HCT116 (cell line): ENCODE measurements at regions not wholly inside any gene's neighbourhood (a gene's known extent, or its start where the extent isn't known, plus 50 kb on each side); places are given as distances from the start of the nearest gene placed in this dataset.

Experiments used
- ATAC-seq: fragments of 200-7000 bp; cut with Tn5 transposase; 2 replicates; pipeline ENCODE4 v1.9.1; 2020; ENCODE audit warnings: mild to moderate bottlenecking, moderate library complexity
- BruUV-seq: library from RNA; stranded (reverse); fragments of 400-500 nt; replicated peaks from 2 replicates; lab custom pipeline; 2021; lab: Mats Ljungman, UMichigan
- CTCF ChIA-PET: fragments of 300-600 bp; sonication (Branson Sonifier 250); formaldehyde crosslinking; loops from one replicate; lab custom pipeline; 2021; ENCODE audit warnings: antibody characterized with exemption; lab: Charles Lee
- POLR2A ChIA-PET: fragments of 300-600, 350-600 bp; sonication (Branson Sonifier 250); formaldehyde crosslinking; loops from one replicate; lab custom pipeline; 2021; ENCODE audit warnings: antibody characterized with exemption; lab: Charles Lee
- RAD21 ChIA-PET, 2 experiments: fragments of 300-600 bp; sonication (Branson Sonifier 250); formaldehyde crosslinking; loops; one replicate each; lab custom pipeline; 2023; ENCODE audit warnings: low total read pairs in 2 of 2; ENCODE audit not compliant: uncharacterized antibody in 2 of 2, unreplicated experiment in 2 of 2, low non-redundant PET in 1 of 2; lab: Charles Lee
- DNase-seq: peaks from one replicate; pipeline ENCODE4 v3.0.0-alpha.2; 2010; ENCODE audit warnings: low read depth, low spot score
- H2AFZ ChIP-seq: fragments of 200-600 bp; shearing (Covaris generic), sonication (generic); 2 replicates; pipeline ENCODE4 v1.6.1; 2017; ENCODE audit warnings: low read depth, mixed run types, mixed read lengths, antibody characterized with exemption, low read length; ENCODE audit not compliant: poor library complexity, severe bottlenecking
- H3K27ac ChIP-seq: 2 replicates; pipeline ENCODE4 v1.5.1; 2012; ENCODE audit warnings: low read depth, low read length
- H3K27me3 ChIP-seq: fragments of 200-600 bp; sonication (generic); 2 replicates; pipeline ENCODE4 v1.6.1; 2016; ENCODE audit warnings: mixed run types, low read length, mixed read lengths; ENCODE audit not compliant: insufficient read depth
- H3K36me3 ChIP-seq, 2 experiments: fragments of 200-500 bp in 1 of 2; fragments of 200-600 bp in 1 of 2; sonication (Bioruptor generic) in 1 of 2; sonication (generic) in 1 of 2; 2 replicates each; pipeline versions ENCODE4 v1.5.1 to v1.6.1; 2014 to 2016; ENCODE audit warnings: low read length in 2 of 2, inconsistent platforms in 1 of 2, mixed read lengths in 1 of 2, mixed run types in 1 of 2; ENCODE audit not compliant: insufficient read depth in 2 of 2, control insufficient read depth in 1 of 2
- H3K4me1 ChIP-seq, 2 experiments: fragments of 200-600 bp in 1 of 2; sonication (generic) in 1 of 2; 2 replicates each; pipeline versions ENCODE4 v1.5.1 to v1.6.1; 2012 to 2017; ENCODE audit warnings: low read length in 2 of 2, inconsistent platforms in 1 of 2, mild to moderate bottlenecking in 1 of 2, mixed read lengths in 1 of 2, mixed run types in 1 of 2, moderate library complexity in 1 of 2; ENCODE audit not compliant: insufficient read depth in 2 of 2, control insufficient read depth in 1 of 2
- H3K4me2 ChIP-seq: fragments of 200-600 bp; sonication (generic); 2 replicates; pipeline ENCODE4 v1.6.1; 2017; ENCODE audit warnings: mixed run types, low read length, mixed read lengths
- H3K4me3 ChIP-seq, 2 experiments: fragments of 200-600 bp in 1 of 2; sonication (generic) in 1 of 2; replicated peaks in 1 of 2; 2 replicates each; pipeline ENCODE4 v1.5.1; 2011 to 2016; ENCODE audit warnings: low read length in 2 of 2, control low read depth in 1 of 2, low read depth in 1 of 2, mild to moderate bottlenecking in 1 of 2, mixed read lengths in 1 of 2, mixed run types in 1 of 2
- H3K79me2 ChIP-seq: fragments of 200-600 bp; sonication (generic); 2 replicates; pipeline ENCODE4 v1.6.1; 2017; ENCODE audit warnings: mild to moderate bottlenecking, mixed run types, low read length, moderate library complexity, mixed read lengths; ENCODE audit not compliant: insufficient read depth
- H3K9ac ChIP-seq: fragments of 200-600 bp; sonication (generic); 2 replicates; pipeline ENCODE4 v1.6.1; 2016; ENCODE audit warnings: low read length, mixed read lengths
- H3K9me2 ChIP-seq: fragments of 200-600 bp; sonication (generic), shearing (Covaris generic); 2 replicates; pipeline ENCODE4 v1.6.1; 2017; ENCODE audit warnings: mixed run types, mild to moderate bottlenecking, moderate library complexity; ENCODE audit not compliant: insufficient read depth
- H3K9me3 ChIP-seq, 2 experiments: fragments of 200-500 bp in 1 of 2; fragments of 200-600 bp in 1 of 2; sonication (Bioruptor generic) in 1 of 2; sonication (generic) in 1 of 2; 2 replicates each; pipeline ENCODE4 v1.6.1; 2014 to 2017; ENCODE audit warnings: low read length in 2 of 2, mixed read lengths in 2 of 2, inconsistent platforms in 1 of 2, low read depth in 1 of 2, mild to moderate bottlenecking in 1 of 2, mixed run types in 1 of 2, moderate library complexity in 1 of 2; ENCODE audit not compliant: control insufficient read depth in 1 of 2, insufficient read depth in 1 of 2
- H4K20me1 ChIP-seq: fragments of 200-600 bp; sonication (generic), shearing (Covaris generic); 2 replicates; pipeline ENCODE4 v1.6.1; 2017; ENCODE audit warnings: mixed run types, mild to moderate bottlenecking, moderate library complexity; ENCODE audit not compliant: insufficient read depth
- ATF3 ChIP-seq: IDR thresholded peaks from 2 replicates; pipeline ENCODE4 v1.6.1; 2012
- CBX3 ChIP-seq: IDR thresholded peaks from 2 replicates; pipeline ENCODE4 v1.6.1; 2012; ENCODE audit warnings: low read depth
- EGR1 ChIP-seq: IDR thresholded peaks from 2 replicates; pipeline ENCODE4 v1.6.1; 2012; ENCODE audit warnings: low read depth
- ELF1 ChIP-seq: IDR thresholded peaks from 2 replicates; pipeline ENCODE4 v1.6.1; 2012; ENCODE audit warnings: low read depth, borderline replicate concordance
- EZH2phosphoT487 ChIP-seq: fragments of 200-600 bp; IDR thresholded peaks from 2 replicates; pipeline ENCODE4 v1.6.1; 2018; ENCODE audit warnings: antibody characterized with exemption, borderline replicate concordance
- POLR2AphosphoS5 ChIP-seq: IDR thresholded peaks from 2 replicates; pipeline ENCODE4 v1.6.1; 2011; ENCODE audit warnings: mild to moderate bottlenecking, low read depth, low read length, moderate library complexity
- RAD21 ChIP-seq: IDR thresholded peaks from 2 replicates; pipeline ENCODE4 v1.6.1; 2012; ENCODE audit warnings: low read depth, mild to moderate bottlenecking
- SIN3A ChIP-seq: IDR thresholded peaks from 2 replicates; pipeline ENCODE4 v1.6.1; 2012; ENCODE audit warnings: low read depth
- TCF7L2 ChIP-seq: IDR thresholded peaks from 2 replicates; pipeline ENCODE4 v1.7.0; 2011; ENCODE audit warnings: borderline replicate concordance, inconsistent platforms; ENCODE audit not compliant: insufficient read depth, insufficient read length; ENCODE audit errors: extremely low read depth
- YY1 ChIP-seq: IDR thresholded peaks from 2 replicates; pipeline ENCODE4 v1.6.1; 2011; ENCODE audit warnings: low read length, low read depth, moderate library complexity, mild to moderate bottlenecking; ENCODE audit not compliant: insufficient replicate concordance; ENCODE audit errors: extremely low read depth
- ZBTB33 ChIP-seq: IDR thresholded peaks from 2 replicates; pipeline ENCODE4 v1.6.1; 2011; ENCODE audit warnings: mild to moderate bottlenecking, low read length, moderate library complexity; ENCODE audit not compliant: insufficient replicate concordance; ENCODE audit errors: extremely low read depth
- intact Hi-C: fragments of 100-400 bp; cut with micrococcal nuclease; formaldehyde crosslinking; loops from 2 replicates; pipeline ENCODE4 v1.10.0; 2022

GRCh38 chr18:60624207-60624606, 251.6 kb upstream of the MC4R start (continued):
- TF ChIP-seq TCF7L2 (no peak), CBX3 (no peak), SIN3A (no peak)

- H3K9me2 ChIP-seq = no peaks in the 10 kb centered on the region
- intact Hi-C loops = no loop called here
- no peaks in the 10 kb centered on the region for H3K27me3 ChIP-seq
- no peaks in the 10 kb centered on the region for H3K9me3 ChIP-seq
- no peak overlapping the region for H2AFZ ChIP-seq
- DNase-seq (no peak), ATAC-seq (no peak)
- H3K79me2 ChIP-seq = no peaks in the 10 kb centered on the region
- H3K4me2 ChIP-seq = no peak overlapping the region
- no peaks in the 10 kb centered on the region for H3K36me3 ChIP-seq
- no peaks in the 10 kb centered on the region for H4K20me1 ChIP-seq
- no peaks in the 10 kb centered on the region for H3K4me1 ChIP-seq
- CTCF ChIA-PET = no interaction called here
- H3K4me3 ChIP-seq = no peak overlapping the region
- H3K9ac ChIP-seq = no peak overlapping the region
- TF ChIP-seq POLR2AphosphoS5 (no peak), EZH2phosphoT487 (no peak), ZBTB33 (no peak), RAD21 (no peak), CBX3 (no peak), ATF3 (no peak), EGR1 (no peak), ELF1 (no peak), YY1 (no peak)
- BruUV-seq = no TSS peak
- RAD21 ChIA-PET = no interaction called here
- POLR2A ChIA-PET = no interaction called here
- H3K27ac ChIP-seq = no peak overlapping the region
Observed at GRCh38 chr18:60639836-60640235, 267.3 kb upstream of the MC4R start.
